ENCODE measurements at regions not wholly inside any gene's neighbourhood (a gene's known extent, or its start where the extent isn't known, plus 50 kb on each side); places are given as distances from the start of the nearest gene placed in this dataset.
"Not testable (repeated sequence)": the region's sequence is repeated elsewhere in the genome, so short reads cannot be mapped to it uniquely, and the experiment has no call there.

DNA sequence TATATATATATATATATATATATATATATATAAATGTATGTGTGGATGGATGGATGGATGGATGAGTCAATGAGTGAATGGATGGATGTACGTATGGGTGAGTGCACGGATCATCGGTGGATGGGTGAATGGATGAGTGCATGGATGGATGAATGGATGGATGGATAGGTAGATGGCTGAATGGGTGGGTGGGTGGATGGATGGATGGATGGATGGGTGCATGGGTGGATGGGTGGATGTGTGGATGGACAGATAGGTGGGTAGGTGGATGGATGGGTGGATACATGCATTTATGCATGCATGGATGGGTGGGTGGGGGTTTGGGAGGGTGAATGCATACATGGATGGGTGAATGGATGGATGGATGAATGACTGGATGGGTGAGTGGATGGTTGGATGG, 138.8 kb upstream of the ZNF469 start:
- H3K4me1 Mint-ChIP-seq: not testable (repeated sequence)

GRCh38 chr16:88245241-88246081, 137.3 kb upstream of the ZNF469 start:
- H3K4me1 Mint-ChIP-seq; H3K4me3 Mint-ChIP-seq; DNase-seq (ENCODE audit: low spot score in 2 of 2); H3K36me3 Mint-ChIP-seq; ATAC-seq; H3K9me3 Mint-ChIP-seq; H3K27ac Mint-ChIP-seq: not testable (repeated sequence)

More for the DNA sequence above, 138.8 kb upstream of the ZNF469 start:
- not testable (repeated sequence) for ATAC-seq; H3K4me3 Mint-ChIP-seq; H3K27ac Mint-ChIP-seq; H3K9me3 Mint-ChIP-seq; DNase-seq (ENCODE audit: low spot score in 2 of 2); H3K36me3 Mint-ChIP-seq

DNA sequence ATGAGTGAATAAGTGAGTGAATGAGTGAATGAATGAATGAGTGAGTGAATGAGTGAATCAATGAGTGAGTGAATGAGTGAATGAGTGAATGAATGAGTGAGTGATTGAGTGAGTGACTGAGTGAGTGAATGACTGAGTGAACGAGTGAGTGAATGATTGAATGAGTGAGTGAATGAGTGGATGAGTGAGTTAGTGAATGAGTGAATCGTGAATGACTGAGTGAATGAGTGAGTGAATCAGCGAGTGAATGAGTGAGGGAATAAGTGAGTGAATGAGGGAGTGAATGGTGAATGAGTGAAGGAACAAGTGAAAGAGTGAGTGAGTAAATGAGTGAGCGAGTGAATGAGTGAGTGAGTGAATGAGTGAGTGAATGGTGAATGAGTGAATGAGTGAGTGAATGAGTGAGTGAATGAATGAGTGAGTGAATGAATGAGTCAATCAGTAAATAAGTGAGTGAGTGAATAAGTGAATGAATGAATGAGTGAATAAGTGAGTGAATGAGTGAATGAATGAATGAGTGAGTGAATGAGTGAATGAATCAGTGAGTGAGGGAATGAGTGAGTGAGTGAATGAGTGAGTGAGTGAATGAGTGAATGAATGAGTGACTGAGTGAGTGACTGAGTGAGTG, 135.7 kb upstream of the ZNF469 start:
- not testable (repeated sequence) for DNase-seq (ENCODE audit: low spot score in 2 of 2); H3K4me3 Mint-ChIP-seq; ATAC-seq; H3K27ac Mint-ChIP-seq; H3K9me3 Mint-ChIP-seq; H3K4me1 Mint-ChIP-seq; H3K36me3 Mint-ChIP-seq

DNA sequence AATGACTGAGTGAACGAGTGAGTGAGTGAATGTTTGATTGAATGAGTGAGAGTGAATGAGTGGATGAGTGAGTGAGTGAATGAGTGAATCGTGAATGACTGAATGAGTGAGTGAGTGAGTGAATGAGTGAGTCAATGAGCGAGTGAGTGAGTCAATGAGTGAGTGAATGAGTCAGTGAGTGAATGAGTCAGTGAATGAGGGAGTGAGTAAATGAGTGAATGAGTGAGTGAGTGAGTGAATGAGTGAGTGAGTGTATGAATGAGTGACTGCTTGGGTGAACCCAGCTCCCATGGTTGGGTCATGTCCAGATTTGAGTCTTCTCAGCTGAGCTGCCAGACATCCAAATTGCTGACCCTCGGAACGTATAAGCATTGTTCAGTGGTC, 135.2 kb upstream of the ZNF469 start:
- not testable (repeated sequence) for H3K36me3 Mint-ChIP-seq; H3K27ac Mint-ChIP-seq; H3K4me1 Mint-ChIP-seq; H3K9me3 Mint-ChIP-seq; H3K4me3 Mint-ChIP-seq; DNase-seq (ENCODE audit: low spot score in 2 of 2)
- ATAC-seq: peak; percentile 77

- H3K9me3 Mint-ChIP-seq; H3K36me3 Mint-ChIP-seq; H3K4me1 Mint-ChIP-seq; H3K4me3 Mint-ChIP-seq; DNase-seq (ENCODE audit: low spot score in 2 of 2); H3K27ac Mint-ChIP-seq: not testable (repeated sequence)
- peak; percentile 27 for ATAC-seq
Measured at GRCh38 chr16:88248761-88249160, 134.0 kb upstream of the ZNF469 start.

- not testable (repeated sequence) for H3K27ac Mint-ChIP-seq; ATAC-seq; H3K36me3 Mint-ChIP-seq; H3K4me1 Mint-ChIP-seq; H3K9me3 Mint-ChIP-seq; H3K4me3 Mint-ChIP-seq; DNase-seq (ENCODE audit: low spot score in 2 of 2)
Measured at GRCh38 chr16:88250381-88250780, 132.4 kb upstream of the ZNF469 start.

DNA sequence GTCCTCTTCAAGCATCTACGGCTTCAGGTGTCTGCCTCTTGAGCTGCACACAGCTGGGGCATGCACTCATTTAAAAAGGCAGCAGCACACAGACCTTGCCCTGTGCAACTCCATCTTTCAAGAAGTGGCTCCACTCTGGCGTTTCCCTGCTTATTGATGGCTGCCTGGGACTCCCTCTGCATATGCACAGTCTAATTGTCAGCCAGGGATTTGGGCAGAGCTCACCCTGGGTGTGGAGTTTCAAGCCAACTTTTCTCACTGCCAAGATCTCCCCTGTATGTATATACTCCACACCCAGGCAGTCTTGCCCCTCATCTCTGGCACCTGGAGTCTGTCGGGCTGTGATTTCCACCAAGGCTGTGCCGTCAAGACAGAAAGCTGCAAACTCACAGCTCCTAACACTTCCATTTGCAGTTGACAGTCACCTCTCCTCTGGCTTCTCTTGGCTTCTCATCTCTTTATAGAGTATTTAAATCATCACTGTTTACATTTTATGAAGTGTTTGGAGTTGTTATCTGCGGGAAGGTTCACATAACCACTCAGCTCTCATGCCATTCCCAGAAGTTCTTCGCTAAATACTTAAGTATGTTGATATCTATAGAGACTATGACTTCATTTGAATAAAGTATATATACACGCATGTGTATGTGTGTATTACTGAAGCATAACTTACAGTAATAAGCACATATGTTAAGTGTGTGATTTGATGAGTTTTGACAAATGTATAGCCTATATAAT, 130.5 kb upstream of the ZNF469 start:
- not testable (repeated sequence) for H3K4me1 Mint-ChIP-seq; H3K9me3 Mint-ChIP-seq; DNase-seq (ENCODE audit: low spot score in 2 of 2); H3K36me3 Mint-ChIP-seq; H3K27ac Mint-ChIP-seq; ATAC-seq; H3K4me3 Mint-ChIP-seq

DNA sequence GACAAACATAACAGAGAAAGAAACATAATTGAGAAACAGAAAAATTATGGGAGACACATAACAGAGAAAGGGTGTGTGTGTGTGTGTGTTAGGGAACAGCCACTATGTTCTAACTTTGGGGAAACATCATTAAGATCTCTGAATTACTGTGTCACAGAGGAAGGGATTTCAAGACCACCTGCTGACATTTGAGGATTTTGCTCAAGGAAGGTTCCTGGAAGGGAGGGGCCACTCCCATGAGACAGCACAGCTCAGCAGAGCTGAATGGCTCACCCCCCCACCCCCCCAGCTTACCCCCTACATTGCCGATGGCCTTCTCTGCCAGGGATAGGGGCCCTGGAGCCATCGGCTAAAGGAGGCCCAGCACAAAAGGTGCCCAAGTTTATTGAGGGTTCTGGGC, 124.6 kb upstream of the ZNF469 start:
- not testable (repeated sequence) for H3K9me3 Mint-ChIP-seq; H3K36me3 Mint-ChIP-seq; DNase-seq (ENCODE audit: low spot score in 2 of 2); ATAC-seq; H3K27ac Mint-ChIP-seq; H3K4me1 Mint-ChIP-seq; H3K4me3 Mint-ChIP-seq

GRCh38 chr16:88258764-88259525, 123.8 kb upstream of the ZNF469 start:
- not testable (repeated sequence) for H3K36me3 Mint-ChIP-seq; H3K4me3 Mint-ChIP-seq; H3K4me1 Mint-ChIP-seq; DNase-seq (ENCODE audit: low spot score in 2 of 2); H3K9me3 Mint-ChIP-seq; H3K27ac Mint-ChIP-seq
- ATAC-seq: peak; percentile 40

- not testable (repeated sequence) for DNase-seq (ENCODE audit: low spot score in 2 of 2); H3K4me3 Mint-ChIP-seq; H3K4me1 Mint-ChIP-seq; H3K9me3 Mint-ChIP-seq; H3K36me3 Mint-ChIP-seq; ATAC-seq; H3K27ac Mint-ChIP-seq
Measured at GRCh38 chr16:88259538-88259937, 123.2 kb upstream of the ZNF469 start.

DNA sequence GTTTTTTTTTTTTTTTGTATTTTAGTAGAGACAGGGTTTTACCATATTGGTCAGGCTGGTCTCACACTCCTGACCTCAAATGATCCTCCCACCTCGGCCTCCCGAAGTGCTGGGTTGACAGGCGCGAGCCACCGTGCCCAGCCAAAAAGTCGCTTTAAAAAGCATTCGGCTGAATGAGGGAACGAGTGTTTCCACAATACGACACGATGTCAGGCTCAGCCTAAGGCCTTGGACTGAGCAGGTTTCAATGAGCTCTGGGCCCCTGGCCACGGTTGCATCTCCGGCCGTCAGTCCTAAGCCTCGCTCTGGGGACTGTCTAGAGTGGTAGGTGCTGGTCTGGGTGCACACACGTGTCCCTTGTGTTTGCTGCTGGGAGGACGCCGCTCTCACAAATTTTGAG, 122.6 kb upstream of the ZNF469 start:
- H3K4me1 Mint-ChIP-seq: peaks cover 13% of the 10 kb centered on the region
- not testable (repeated sequence) for H3K4me3 Mint-ChIP-seq; ATAC-seq; H3K36me3 Mint-ChIP-seq; H3K27ac Mint-ChIP-seq; H3K9me3 Mint-ChIP-seq; DNase-seq (ENCODE audit: low spot score in 2 of 2)

DNA sequence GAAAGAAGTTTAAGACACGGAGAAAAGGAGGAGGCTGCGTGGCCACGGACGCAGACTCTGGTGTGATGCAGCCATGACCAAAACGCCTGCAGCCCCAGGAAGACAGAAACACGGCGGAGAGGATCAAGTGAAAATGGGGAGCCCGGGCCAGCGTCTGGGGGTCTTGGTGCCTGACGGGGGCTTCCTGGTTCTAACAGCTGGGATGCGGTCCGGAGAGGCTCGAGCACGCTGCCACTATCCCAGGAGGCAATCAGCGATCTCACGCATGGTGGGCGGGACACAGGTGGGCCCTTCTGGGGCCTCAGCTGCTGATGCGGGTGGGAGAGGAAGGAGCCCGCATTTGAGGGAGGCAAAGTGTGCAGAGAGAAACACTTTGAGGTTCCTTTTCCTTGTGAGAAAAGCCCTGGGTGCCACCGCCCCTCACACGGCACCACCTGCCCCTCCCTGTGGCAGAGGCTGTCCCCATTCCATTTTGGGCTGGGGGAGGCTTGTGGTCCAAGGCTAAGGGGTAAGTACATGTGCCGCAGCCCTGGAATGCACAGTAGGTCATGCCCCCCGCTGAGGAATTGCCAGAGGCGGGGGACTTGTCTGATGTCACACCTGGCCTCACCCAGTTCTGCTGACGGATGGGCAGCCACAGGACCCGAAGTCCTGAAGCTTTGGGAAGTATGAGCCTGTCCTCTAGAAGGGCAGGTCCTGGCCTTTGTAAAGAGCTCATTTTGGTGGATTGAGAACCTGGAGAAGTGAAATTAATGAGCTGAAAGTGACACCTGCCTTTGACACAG, 121.7 kb upstream of the ZNF469 start:
- not testable (repeated sequence) for H3K9me3 Mint-ChIP-seq; H3K36me3 Mint-ChIP-seq; DNase-seq (ENCODE audit: low spot score in 2 of 2); ATAC-seq; H3K4me3 Mint-ChIP-seq
- Mint-ChIP-seq H3K4me1 (peaks cover 22% of the 10 kb centered on the region), H3K27ac (peak overlapping the region; percentile 61)

GRCh38 chr16:88261814-88262605, 120.7 kb upstream of the ZNF469 start:
- H3K4me1 Mint-ChIP-seq: peaks cover 26% of the 10 kb centered on the region
- DNase-seq (ENCODE audit: low spot score in 2 of 2); H3K36me3 Mint-ChIP-seq; H3K4me3 Mint-ChIP-seq; ATAC-seq; H3K27ac Mint-ChIP-seq; H3K9me3 Mint-ChIP-seq: not testable (repeated sequence)
